Epithelial cell of esophagus (primary cell): ENCODE measurements at regions not wholly inside any gene's neighbourhood (a gene's known extent, or its start where the extent isn't known, plus 50 kb on each side); places are given as distances from the start of the nearest gene placed in this dataset.
"Not testable (repeated sequence)": the region's sequence is repeated elsewhere in the genome, so short reads cannot be mapped to it uniquely, and the experiment has no call there.

ENCODE experiments used
- DNase-seq: peaks from one replicate; pipeline ENCODE4 v3.0.0; 2010; ENCODE audit warnings: low read depth
- H3K4me3 ChIP-seq: 2 replicates; pipeline ENCODE4 v1.5.1; 2011; ENCODE audit warnings: mild to moderate bottlenecking, low read length, control low read depth
- TF ChIP-seq, protein P1 (sequence below): IDR thresholded peaks from 2 replicates; pipeline ENCODE4 v1.5.1; 2011; ENCODE audit warnings: low read depth, mild to moderate bottlenecking, low read length, control low read depth, inconsistent platforms; ENCODE audit not compliant: insufficient read depth; ENCODE audit errors: missing control alignments

DNA sequence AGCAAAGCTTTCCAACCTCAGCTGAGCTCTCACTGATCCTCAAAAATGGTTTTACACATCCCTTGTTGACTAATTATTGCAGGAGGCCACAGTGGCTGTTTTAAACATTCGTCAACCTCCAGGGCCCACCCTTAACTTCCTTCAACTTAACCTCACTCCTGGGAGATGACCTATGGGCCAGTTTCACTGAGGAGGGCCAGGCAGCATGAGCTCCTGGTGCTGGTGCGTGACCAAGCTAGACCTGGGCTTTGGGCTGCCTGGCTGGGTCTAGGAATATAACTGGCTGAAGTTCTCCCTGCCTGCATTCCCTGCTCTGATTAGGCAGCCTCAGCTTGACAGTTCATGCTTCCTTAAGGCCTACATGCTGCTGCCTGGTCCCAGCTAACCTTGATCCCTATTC lies 273.7 kb upstream of the ATP11B start:
- TF ChIP-seq, protein P1, sequence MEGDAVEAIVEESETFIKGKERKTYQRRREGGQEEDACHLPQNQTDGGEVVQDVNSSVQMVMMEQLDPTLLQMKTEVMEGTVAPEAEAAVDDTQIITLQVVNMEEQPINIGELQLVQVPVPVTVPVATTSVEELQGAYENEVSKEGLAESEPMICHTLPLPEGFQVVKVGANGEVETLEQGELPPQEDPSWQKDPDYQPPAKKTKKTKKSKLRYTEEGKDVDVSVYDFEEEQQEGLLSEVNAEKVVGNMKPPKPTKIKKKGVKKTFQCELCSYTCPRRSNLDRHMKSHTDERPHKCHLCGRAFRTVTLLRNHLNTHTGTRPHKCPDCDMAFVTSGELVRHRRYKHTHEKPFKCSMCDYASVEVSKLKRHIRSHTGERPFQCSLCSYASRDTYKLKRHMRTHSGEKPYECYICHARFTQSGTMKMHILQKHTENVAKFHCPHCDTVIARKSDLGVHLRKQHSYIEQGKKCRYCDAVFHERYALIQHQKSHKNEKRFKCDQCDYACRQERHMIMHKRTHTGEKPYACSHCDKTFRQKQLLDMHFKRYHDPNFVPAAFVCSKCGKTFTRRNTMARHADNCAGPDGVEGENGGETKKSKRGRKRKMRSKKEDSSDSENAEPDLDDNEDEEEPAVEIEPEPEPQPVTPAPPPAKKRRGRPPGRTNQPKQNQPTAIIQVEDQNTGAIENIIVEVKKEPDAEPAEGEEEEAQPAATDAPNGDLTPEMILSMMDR = no peak
- no peak for DNase-seq
- H3K4me3 ChIP-seq = no peak overlapping the region

DNA sequence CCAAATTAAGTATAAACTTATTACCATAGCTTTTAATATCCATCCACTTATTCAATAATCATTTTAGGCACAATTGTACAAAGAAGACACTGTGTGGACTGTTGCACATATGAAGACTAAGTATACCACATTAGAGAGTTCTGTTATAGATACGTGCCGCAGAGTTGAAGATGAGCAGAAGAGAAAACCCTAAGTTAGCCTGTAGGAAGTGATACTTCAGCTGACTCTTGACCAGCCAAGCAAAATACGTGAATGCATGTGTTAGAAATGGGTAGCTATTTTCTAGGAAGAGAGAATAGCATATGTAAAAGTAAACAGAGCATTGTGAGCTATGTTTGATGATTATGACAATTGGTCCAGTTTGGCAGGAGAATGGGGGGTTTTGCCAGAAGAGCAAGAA lies 272.0 kb upstream of the ATP11B start:
- no peak for DNase-seq
- TF ChIP-seq, protein P1 = no peak
- H3K4me3 ChIP-seq = no peak overlapping the region

DNA sequence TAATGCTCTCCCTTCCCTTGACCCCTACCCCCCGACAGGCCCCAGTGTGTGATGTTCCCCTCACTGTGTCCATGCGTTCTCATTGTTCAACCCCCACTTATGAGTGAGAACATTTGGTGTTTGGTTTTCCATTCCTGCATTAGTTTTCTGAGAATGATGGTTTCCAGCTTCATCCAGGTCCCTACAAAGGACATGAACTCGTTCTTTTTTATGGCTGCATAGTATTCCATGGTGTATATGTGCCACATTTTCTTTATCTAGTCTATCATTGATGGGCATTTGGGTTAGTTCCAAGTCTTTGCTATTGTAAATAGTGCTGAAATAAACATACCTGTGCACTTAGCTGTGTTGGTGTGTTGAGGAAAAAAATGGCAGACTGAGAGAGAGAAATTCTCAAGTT lies 269.9 kb upstream of the ATP11B start:
- H3K4me3 ChIP-seq, DNase-seq: not testable (repeated sequence)

DNA sequence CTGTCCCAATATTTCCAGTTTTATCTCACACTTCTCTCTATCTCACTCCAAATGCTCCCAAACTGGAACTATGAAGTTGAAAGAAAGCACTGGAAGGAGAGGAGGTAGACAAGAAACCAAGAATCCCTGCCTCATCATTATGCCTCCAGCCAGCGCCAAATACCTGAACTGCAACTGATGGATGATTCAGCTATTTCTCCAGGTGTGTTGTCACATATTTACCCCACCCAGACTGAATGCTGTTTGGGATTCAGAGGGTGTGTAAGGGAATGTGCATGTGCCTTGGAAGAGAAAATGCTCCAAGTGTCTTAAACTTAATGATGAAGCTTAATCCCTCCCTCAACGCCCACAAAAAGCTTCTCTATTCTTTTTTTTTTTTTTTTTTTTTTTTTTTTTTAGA lies 269.5 kb upstream of the ATP11B start:
- TF ChIP-seq, protein P1 = no peak
- DNase-seq = peak; percentile 82
- H3K4me3 ChIP-seq = no peak overlapping the region

DNA sequence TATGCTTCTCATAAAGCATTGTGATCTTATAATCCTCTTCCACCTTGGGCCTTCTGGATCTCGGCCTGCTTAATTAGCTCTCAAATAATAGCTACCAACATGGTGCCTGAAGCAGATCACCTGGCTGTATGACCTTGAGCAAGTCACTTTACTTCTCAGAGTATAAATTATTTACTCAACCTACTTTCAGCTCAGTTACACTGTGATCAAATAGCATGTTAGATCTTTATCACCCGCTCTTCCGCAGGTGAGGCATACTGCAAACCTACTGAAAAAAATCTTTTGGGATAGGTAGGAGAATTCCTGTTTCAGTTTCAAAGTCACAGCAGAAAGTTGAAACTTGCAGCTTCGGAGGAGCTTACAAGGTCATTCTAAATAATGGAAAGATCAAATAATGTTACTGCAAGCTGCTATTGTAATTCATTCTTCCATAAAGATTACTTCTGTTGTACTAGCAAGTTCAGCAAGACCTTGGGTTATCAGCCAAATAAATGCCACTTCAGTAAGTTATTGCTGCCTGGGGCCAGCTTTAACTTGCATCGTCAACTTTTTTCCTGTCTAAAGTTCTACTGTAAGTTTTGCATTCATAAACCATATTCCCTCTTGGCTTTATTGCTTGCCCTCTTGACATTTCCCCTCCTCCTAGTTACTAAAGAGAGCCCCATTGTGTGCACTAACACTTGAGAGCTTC lies 268.4 kb upstream of the ATP11B start:
- H3K4me3 ChIP-seq = no peak overlapping the region
- no peak for DNase-seq
- TF ChIP-seq, protein P1 = no peak

DNA sequence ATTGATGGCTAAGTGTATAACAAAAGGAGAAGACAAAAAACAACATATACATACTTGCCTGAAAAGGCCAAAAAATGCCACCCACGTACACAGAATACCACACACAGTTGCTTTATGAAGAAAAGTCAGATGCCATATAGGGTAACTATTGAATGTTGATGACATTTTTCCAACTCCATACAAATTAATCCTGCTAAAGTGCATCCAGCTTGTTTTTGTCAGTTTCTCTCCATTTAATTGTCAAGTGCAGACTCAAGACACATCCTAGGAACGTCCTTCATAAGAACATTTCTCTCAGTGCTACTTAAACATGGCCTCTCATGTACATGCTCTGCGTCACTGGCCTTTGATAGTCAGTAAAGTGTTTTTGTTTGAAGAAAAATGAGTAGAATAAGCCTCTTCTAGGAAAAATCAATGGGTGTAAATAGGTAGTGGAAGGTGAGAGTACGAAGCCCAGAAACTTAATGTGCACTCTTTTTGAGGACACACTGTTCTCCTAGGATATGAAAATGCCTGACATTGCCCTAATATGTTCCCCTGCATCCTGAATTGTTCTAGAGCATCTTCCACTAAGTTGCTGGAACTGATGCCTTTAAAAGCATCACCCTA lies 267.4 kb upstream of the ATP11B start:
- H3K4me3 ChIP-seq = no peak overlapping the region
- no peak for DNase-seq
- TF ChIP-seq, protein P1 = no peak

DNA sequence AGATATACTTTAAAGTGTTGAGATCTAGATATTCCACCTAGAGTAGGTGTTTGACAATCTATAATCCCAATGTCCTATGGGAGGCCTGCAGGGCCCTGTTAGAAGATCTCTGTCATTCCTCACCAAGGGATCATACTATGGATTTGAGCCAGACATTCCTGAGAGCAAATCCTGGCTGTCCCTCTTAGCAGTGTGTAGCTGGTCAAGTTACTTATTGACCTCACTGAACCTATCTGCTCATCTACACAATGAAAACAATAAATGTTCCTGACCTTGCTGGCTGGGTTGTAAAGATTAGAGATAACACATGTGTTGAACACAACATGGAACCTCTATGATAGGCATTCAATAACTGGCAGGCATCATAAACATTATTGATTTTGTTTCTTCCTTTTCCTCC lies 265.6 kb upstream of the ATP11B start:
- H3K4me3 ChIP-seq = no peak overlapping the region
- no peak for DNase-seq
- TF ChIP-seq, protein P1 = no peak
